ENCODE measurements at regions not wholly inside any gene's neighbourhood (a gene's known extent, or its start where the extent isn't known, plus 50 kb on each side); places are given as distances from the start of the nearest gene placed in this dataset.

Small RNAs in the stretch of these regions (small RNA-seq; reads per million reads assigned to genes)
- 0 reads per million in 3 experiments for gene AC107958.1 (ENCODE audit: insufficient read depth in 2 of 3, insufficient read length in 3 of 3, low read depth in 2 of 3, low replicate concordance in 1 of 3)

Measured in HepG2 (cell line).